ENCODE measurements at regions not wholly inside any gene's neighbourhood (a gene's known extent, or its start where the extent isn't known, plus 50 kb on each side); places are given as distances from the start of the nearest gene placed in this dataset.

DNA sequence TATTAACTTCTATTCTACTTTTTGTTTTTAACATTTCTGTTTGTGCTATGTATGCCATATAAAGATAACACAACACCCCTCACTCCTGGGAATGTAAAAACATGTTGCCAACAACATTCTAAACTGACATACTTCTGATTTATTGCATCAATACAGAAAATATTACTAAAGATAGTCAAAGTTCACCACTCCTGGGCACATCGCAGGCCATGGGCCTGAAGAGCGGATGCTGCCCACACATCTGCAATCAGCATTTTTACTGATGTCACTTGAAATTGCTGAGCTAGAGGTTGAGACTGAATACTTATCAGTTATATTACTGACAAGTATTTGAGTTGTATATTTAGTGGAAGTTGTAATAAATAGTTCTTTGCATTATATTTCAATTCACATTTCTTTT, 711.9 kb upstream of the EPHA7 start:
- TF ChIP-seq, protein P1, sequence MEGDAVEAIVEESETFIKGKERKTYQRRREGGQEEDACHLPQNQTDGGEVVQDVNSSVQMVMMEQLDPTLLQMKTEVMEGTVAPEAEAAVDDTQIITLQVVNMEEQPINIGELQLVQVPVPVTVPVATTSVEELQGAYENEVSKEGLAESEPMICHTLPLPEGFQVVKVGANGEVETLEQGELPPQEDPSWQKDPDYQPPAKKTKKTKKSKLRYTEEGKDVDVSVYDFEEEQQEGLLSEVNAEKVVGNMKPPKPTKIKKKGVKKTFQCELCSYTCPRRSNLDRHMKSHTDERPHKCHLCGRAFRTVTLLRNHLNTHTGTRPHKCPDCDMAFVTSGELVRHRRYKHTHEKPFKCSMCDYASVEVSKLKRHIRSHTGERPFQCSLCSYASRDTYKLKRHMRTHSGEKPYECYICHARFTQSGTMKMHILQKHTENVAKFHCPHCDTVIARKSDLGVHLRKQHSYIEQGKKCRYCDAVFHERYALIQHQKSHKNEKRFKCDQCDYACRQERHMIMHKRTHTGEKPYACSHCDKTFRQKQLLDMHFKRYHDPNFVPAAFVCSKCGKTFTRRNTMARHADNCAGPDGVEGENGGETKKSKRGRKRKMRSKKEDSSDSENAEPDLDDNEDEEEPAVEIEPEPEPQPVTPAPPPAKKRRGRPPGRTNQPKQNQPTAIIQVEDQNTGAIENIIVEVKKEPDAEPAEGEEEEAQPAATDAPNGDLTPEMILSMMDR (IDR thresholded peaks at IDR 0.05): no peak
- no peak for TF ChIP-seq POLR2A (IDR thresholded peaks at IDR 0.05)

Data from thyroid gland (tissue), 4 donors.